GM19463 (cell line): ENCODE measurements at regions not wholly inside any gene's neighbourhood (a gene's known extent, or its start where the extent isn't known, plus 50 kb on each side); places are given as distances from the start of the nearest gene placed in this dataset.
"Not testable (repeated sequence)": the region's sequence is repeated elsewhere in the genome, so short reads cannot be mapped to it uniquely, and the experiment has no call there.

Experiments used
- ATAC-seq: cut with Tn5 transposase; IDR thresholded peaks from one replicate; pipeline ENCODE4 v1.9.1; 2021; ENCODE audit warnings: mild to moderate bottlenecking, moderate library complexity; ENCODE audit not compliant: unreplicated experiment

DNA sequence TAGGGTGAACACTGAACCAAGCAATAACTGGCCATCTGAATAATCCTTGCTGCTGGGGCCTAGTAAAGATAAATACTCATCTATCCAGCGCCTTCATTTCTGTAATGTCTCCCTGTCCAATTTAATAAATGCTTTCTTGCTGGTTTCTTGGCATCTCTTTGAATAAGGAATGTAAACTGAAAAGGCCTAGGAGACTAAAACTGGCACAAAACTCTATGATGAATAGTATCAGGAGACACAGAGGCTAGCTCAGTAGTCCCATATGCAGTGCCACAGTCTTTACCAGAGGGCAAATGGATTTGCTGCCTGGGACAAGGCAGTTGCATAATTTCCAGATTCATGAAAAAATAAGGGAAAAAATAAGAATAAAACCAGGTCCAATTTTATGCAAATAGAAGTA is 324.4 kb downstream of the CENPW start:
- no peak for ATAC-seq

DNA sequence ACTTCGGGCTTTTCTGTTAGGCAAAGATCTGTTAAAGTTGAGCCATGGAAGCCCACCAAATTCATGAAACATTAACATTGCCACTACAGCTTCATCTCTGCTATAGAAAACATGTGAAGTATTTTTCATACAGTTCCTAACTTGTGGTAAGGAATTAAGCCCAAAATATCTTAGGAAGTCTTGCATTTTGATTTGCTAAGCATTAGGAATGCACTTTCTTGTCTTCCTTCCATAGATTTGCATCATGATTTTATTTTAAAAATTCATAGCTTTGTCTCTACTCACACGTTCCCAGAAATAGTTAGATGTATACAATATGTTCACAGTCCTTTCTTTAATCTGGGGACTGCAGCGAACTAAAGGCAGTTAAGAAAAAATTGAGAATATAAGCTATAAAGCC is 325.6 kb downstream of the CENPW start:
- no peak for ATAC-seq

- no peak for ATAC-seq
These were observed 327.2 kb downstream of the CENPW start for GRCh38 chr6:126667071-126667470.

DNA sequence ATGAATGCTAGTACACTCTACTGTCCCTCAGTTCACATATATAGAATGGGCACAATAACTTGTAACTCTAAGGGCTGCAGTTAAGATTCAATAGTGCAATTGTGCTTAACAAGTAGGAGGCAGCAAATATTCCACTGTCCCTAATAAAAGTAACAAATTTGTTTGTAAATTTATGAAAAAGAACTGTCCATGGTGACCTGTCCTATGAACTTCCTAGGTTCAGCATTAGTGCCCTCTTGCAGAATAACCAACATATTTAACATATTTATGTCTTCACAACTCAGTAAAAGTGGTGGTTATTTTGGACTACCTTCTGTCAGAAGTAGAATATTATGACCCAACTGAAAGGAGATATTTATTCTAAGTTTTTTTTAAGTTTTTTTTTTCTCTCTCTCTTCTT is 327.8 kb downstream of the CENPW start:
- no peak for ATAC-seq

GRCh38 chr6:126672649-126673048 is 332.7 kb downstream of the CENPW start:
- ATAC-seq = peak; percentile 91

GRCh38 chr6:126673749-126674148 is 333.8 kb downstream of the CENPW start:
- ATAC-seq = not testable (repeated sequence)

- ATAC-seq = no peak
These were observed 342.5 kb downstream of the CENPW start for GRCh38 chr6:126682440-126682839.

- ATAC-seq = no peak
These were observed 345.3 kb downstream of the CENPW start for GRCh38 chr6:126685182-126685581.

DNA sequence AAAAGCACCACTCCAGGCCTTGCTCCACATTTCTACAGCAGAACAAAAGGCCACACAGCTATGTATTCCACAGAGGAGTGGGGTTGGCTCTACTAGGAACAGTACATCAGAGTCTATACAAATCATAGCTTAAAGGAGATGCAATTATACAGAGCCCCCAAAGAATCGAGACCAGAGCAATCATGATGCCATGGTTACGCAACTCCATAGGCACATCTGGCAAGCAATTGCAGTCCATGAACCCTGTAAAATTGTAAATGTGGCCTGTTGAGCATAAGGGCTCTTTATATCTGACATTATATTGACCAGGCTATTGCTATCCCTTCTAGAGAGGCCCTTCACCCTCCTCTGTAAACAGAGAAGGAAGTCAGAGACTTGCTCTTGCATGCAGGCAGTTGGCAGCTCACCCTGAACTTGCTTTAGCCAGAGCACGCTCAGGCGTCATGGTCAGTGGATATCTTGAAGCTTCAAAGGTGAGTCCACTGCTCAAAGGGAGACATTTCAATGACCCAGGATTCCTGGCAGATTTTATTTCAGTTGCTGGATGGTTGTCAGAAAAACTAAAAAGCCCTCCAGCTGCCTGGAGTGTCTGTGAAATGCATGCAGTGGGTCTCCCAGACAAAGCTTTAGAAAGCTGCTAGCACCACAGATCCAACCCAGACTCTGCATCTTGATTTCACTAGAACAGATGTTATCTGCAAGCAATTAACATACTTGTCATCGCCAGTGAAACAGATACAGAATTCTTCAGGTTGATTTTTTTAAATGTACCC is 357.2 kb downstream of the CENPW start:
- no peak for ATAC-seq

GRCh38 chr6:126698732-126699240 is 358.9 kb downstream of the CENPW start:
- ATAC-seq = no peak

DNA sequence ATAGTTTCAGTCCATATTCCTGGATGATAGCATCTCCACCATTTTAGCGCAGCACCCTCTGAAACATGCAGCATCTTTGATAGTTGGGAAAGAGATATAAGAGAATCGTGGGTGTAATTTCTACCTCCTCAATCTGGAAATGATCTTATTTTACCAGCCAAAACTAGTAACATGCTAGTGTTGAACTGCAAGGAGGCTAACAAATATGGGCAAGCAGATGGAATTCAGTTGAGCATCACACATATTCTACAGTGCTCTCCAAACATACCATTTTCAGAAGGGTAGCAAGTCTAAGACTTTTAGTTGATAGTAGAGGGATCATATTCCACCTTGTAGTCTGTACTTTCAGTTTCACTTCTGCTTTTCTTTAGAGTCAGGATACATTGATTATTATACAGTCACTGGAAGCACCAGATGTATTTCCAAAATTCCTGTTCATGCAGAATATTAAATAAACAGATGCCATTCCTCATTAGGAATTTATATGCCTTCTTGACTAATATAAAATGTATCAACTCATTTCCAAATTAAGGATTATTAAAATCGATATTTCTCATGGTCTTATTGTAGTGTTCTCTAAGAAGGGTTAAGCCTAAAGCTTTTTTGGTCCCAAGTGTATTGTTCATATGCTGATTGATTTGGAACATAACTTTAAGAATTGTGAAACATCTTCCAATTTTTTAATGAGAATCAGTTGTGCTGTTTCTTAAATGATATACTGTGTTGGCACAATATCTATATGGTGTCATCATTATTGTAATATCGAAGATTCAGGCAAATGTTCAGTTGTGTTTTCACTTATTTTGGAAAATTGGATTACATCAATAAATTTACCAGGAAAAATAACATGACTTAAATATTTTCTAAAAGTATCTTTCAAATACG is 362.0 kb downstream of the CENPW start:
- peak; percentile 45 for ATAC-seq

- no peak for ATAC-seq
These were observed 376.1 kb downstream of the CENPW start for GRCh38 chr6:126716032-126716431.

DNA sequence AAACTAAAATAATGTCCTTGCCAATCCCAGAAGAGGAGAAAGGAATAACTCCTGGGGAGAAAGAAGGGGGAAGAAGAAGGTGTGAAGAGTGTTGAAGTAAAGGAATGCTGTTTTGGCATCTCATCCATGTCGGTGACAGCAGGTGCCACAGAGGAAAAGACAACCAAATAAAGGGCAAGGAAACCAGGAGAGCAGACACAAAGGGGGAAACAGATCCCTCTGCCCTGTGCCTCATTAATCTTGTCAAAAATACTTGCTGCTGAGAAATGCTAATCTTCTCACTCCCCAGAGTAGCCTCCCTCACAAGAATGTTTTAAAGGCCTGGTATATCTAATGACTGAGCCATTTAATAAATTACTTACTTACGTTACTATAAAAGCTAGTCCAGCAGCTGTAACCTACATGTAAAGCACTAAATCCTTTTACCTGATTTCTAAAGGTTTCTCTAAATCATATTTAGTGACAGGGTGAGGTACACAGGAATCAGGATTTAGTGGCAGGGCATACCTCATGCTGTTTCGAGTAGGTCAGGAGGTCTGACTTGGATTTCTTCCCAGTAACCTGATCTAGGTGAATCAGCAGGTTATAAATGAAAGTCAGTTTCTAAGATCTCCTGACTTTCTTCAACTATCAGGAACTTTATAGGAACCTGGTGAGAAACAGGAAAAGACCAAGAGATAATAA is 377.1 kb downstream of the CENPW start:
- no peak for ATAC-seq

DNA sequence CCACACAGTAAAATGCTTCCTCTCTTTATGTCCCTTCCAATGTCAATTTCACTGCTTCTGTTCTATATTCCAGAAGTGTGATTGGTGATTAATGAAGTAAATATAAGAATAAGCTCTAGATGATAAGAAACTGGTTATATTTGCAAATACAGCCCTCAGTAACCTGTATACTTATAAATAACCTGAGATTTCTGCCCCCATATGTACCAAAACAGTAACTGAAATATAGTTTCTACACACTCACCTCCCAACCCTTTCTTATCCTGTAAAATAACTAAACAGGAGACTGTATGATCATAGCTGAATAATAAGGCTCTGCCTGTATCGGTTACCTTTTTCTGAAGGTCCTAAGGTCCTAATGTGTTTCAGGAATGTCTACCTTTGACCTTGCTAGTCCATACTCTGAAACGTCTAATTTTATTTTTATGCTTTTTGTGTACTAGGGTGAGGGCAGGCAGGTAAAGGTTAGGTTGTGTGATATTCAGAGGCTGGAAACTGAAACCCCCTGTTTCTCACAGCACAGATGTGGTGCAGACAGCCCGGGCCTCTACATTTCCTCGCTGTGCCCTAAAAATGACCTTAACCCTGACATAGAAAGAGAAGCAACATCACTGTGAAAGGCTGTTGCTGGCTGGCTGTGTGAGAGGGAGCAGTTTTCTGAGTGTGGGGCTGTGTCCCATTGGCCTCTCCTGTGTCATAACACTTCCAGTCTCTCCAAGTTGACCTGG is 378.8 kb downstream of the CENPW start:
- ATAC-seq = peak; percentile 79

DNA sequence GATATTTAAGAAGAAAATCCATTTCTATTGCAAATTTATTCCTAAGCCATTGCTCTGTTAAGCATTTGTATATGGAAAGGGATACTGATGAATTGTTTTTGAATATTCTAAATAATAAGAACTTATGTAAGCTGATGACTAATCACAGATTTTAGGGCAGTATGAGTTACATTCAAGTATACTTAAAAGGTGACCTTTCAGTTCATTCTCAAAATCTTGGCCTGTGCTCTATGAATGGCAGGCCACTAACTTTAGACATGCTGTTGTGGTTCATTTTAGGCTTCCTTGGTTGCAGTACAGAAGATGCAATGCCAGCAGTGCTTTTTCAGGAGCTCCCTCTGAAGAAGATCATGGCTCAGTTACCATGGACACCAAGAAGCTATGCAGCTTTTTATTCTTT is 380.4 kb downstream of the CENPW start:
- ATAC-seq = no peak

- no peak for ATAC-seq
These were observed 381.8 kb downstream of the CENPW start for GRCh38 chr6:126721581-126722160.

DNA sequence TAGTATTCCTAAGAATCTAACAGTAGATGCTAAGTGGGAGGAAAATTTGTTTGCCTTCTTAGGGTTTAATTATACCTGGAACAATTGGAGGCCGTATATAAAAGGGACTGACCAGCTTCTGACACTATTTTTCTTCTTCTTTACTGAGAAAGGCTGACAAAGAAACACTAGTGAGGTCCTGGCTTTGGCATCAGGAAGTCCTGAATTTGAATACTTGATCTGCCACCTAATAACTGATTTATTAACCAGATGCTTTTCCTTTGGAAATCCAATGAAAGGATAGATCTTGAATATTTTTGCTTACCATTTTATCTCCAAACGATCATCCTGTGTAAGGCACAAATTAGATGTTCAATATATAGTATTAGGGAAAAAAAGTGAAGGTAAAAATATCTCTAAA is 382.5 kb downstream of the CENPW start:
- no peak for ATAC-seq

GRCh38 chr6:126723541-126724170 is 383.7 kb downstream of the CENPW start:
- ATAC-seq = no peak

DNA sequence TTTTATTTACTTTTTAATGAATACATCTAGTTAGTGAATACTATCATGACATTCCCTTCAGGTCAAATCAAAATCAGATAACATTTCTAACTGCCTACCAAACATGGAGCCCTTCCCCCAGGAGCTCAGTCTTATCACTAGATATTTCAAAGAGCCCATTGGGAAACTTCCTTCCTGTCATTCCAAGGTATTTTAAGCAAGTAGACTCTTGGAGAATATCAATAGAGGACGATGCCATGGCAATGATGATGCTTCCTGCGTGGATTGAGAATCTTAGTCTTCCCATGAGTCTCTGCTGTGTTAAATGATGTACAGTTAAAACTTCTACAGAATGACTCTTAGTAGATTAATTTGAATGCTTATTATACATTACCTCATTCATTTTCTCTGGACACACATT is 384.9 kb downstream of the CENPW start:
- no peak for ATAC-seq

GRCh38 chr6:126726454-126726853 is 386.5 kb downstream of the CENPW start:
- ATAC-seq = not testable (repeated sequence)
